GM21515 (cell line): ENCODE measurements at regions not wholly inside any gene's neighbourhood (a gene's known extent, or its start where the extent isn't known, plus 50 kb on each side); places are given as distances from the start of the nearest gene placed in this dataset.

ENCODE experiments used
- ATAC-seq: cut with Tn5 transposase; IDR thresholded peaks from one replicate; pipeline ENCODE4 v1.9.1; 2021; ENCODE audit not compliant: unreplicated experiment

- ATAC-seq, result peak; percentile 80
Measured at GRCh38 chr6:20023549-20024315, 186.6 kb downstream of the ID4 start.

DNA sequence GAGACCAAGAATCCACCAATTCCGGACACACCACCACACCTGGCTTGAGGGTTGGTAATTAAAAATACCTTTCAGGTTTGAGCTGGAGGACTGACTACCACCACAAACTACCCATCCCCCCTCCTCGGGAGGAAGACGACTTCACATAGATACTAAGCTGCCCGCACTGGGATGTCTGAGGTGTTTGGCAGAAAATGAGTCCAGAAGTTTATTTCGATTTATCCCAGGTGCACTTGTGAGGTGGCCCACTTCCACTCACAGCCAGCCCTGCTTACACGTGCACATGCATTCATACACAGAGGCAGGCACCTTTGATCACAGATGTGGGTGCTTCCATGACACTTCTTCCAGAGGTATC is 187.1 kb downstream of the ID4 start:
- ATAC-seq, result peak; percentile 11

DNA sequence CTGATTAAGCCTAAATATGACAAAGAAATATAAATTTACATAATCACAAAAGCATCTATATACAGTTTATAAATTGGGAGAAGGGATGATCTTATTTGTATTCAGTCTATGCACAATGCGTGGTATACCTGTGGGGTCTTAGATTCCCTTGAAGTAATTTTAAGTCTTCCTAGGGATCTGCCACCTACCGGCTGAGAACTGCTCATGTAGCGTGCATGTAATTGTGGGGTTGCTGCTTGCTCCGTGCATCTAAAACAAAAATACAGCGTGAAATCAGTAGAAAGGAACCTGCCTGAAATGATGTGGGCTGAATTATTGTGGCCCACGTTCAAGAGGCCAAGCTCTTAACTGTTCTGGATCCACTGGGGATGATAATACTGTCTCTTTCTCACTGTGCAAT is 187.3 kb downstream of the MBOAT1 start:
- ATAC-seq, result no peak

- ATAC-seq, result no peak
Measured at GRCh38 chr6:20025681-20026080, 186.6 kb downstream of the MBOAT1 start.

GRCh38 chr6:20028143-20028542 is 184.1 kb downstream of the MBOAT1 start:
- no peak for ATAC-seq

- no peak for ATAC-seq
Measured at GRCh38 chr6:20028562-20028961, 183.7 kb downstream of the MBOAT1 start.

GRCh38 chr6:20029979-20030378 is 182.3 kb downstream of the MBOAT1 start:
- ATAC-seq, result no peak

DNA sequence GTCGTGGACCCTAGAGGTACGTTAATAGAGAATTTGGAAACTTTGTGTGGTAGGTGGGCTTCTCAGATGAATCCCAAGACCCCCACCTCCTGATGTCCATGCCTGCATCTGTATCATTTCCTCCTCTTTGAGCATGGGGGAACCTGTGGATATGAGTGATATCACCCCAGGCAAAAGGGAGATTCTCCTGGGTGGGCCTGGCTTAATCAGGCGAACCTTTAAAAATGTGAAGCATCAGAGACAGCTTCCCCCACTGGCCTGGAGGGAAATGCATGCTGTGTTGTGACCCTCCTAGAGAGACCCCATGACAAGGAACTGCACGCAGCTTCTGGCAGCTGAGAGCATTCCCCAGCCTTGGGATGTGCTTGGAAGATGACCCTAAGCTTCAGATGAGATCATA is 180.9 kb downstream of the MBOAT1 start:
- ATAC-seq, result no peak

DNA sequence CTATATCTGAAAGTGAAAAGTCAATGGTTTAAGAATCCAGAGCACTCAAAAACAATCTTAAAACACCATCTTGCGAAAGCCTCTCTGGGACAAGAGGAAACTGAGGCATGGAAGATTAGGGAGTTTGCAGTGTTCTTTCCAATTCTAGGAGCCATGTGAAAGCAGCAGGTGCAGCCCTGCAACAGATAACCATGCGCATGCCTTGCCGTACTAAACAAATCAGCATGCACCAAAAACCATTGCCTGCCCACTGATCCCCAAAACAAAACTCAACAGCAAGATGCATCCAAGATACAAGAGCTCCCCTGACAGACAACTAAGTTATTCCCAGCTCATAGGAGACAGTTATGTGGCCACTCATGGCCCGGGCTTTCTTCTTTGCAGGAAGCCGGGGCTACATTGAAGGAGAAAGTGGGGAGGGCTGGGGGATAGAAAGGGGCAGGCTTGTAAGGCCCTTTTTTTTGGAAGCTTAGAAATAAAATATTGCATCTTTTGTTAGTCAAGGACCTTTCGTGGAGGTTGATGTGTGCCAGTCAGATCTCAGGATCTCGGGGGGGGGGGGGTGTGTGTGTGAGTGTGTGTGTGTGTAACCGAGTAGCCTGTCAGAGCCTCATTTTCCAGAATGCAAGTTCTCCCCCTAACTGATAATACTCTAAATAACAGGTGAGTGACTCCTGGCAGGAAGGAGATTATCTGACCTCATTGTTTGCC is 178.4 kb downstream of the MBOAT1 start:
- ATAC-seq, result no peak

DNA sequence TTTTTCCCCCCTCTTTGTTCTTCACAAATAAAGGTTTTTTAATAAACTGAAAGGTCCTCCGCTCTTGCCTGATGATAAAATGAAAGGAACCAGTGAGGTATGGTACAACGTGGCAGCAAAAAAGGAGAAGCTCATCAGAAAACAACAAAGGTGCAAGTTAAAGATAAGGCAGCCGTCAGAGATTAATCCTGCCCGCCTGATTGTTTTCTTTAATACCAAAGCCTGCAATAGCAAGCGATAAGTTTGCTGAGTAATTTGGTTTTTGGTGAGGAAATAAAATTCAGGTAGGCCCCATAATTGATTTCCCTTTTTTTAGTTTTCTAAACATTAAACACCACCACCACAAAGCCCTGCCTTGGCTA is 177.9 kb downstream of the MBOAT1 start:
- ATAC-seq, result no peak

DNA sequence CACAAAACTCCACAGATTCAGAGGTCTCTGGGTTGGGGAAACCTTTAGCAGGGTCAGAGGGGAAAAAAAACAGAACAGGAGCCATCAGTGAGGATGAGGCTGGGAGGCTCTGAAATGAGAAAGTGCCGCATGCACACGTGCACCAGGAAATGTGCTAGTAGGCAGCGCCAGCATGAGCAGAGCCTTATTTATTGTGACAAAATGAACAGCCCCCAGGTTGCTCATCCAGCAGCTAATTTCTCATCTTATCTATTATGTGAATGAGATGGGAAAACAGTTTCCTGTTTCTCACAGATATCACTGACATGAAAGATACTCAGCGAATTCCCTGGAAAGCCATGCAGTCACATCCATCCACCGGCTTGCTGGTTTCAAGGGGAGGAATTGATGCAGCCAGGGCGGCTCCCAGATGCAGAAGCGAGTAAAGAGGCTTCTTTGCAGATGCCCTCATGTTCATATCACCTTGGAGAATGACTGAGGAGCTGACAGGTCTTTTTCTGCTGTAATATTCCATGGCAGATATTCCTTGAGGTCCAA is 176.1 kb downstream of the MBOAT1 start:
- ATAC-seq, result no peak

- no peak for ATAC-seq
Measured at GRCh38 chr6:20038410-20039204, 173.7 kb downstream of the MBOAT1 start.

DNA sequence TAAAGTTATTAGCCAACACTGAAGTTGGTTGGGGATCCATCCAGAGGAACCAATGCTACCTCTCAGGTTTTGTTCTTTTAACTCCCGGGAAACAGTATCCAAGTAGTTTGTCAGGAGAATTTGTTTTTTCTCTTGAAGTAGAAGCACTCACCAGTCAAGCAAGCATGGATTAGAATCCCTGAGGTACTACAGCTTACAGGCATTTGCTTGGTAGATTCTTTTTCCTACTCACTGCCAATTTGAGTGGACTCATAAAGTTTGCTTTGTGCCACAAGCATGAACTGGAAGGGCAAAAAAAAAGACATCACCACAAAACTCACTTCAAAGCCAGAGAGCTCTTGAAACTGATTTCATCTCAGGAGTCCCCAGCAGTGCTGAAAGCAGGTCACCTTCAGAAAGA is 167.4 kb downstream of the MBOAT1 start:
- ATAC-seq, result no peak
